Esophagus (tissue), 2 donors: ENCODE measurements at regions not wholly inside any gene's neighbourhood (a gene's known extent, or its start where the extent isn't known, plus 50 kb on each side); places are given as distances from the start of the nearest gene placed in this dataset.

Source experiments
- H3K27ac ChIP-seq, 2 donors: one replicate each; pipeline ENCODE4 v1.5.1; 2013; ENCODE audit warnings: low read depth in 2 of 2, mild to moderate bottlenecking in 2 of 2, inconsistent platforms in 1 of 2, low read length in 1 of 2, moderate library complexity in 1 of 2
- H3K27me3 ChIP-seq, 2 donors: one replicate each; pipeline ENCODE4 v1.6.1; 2013; ENCODE audit warnings: low read length in 2 of 2, control low read depth in 1 of 2, mild to moderate bottlenecking in 1 of 2; ENCODE audit not compliant: insufficient read depth in 2 of 2, control insufficient read depth in 1 of 2
- H3K36me3 ChIP-seq, 2 donors: one replicate each; pipeline ENCODE4 v1.6.1; 2013; ENCODE audit warnings: low read length in 1 of 2; ENCODE audit not compliant: control insufficient read depth in 2 of 2, insufficient read depth in 2 of 2
- H3K4me1 ChIP-seq, 2 donors: one replicate each; pipeline ENCODE4 v1.6.1; 2013; ENCODE audit warnings: low read length in 1 of 2; ENCODE audit not compliant: control insufficient read depth in 2 of 2, insufficient read depth in 2 of 2
- H3K4me3 ChIP-seq, 2 donors: one replicate each; pipeline ENCODE4 v1.5.1; 2013; ENCODE audit warnings: low read length in 2 of 2, mild to moderate bottlenecking in 2 of 2, low read depth in 1 of 2, moderate library complexity in 1 of 2
- H3K9me3 ChIP-seq, 2 donors: one replicate each; pipeline ENCODE4 v1.6.1; 2013; ENCODE audit warnings: mild to moderate bottlenecking in 2 of 2, low read depth in 1 of 2, low read length in 1 of 2, moderate library complexity in 1 of 2; ENCODE audit not compliant: control insufficient read depth in 2 of 2, insufficient read depth in 1 of 2
- WGBS, 2 donors: extraction: QIAGEN DNeasy Blood & Tissue Kit; methylation state at CpG; one replicate each; pipeline ENCODE4 v1.1.7; 2013; 5-methylcytosine and 5-hydroxymethylcytosine counted together
- donor health status: healthy with polysubstance abuse.
- donor health status: Bipolar disorder and iron deficiency.

DNA sequence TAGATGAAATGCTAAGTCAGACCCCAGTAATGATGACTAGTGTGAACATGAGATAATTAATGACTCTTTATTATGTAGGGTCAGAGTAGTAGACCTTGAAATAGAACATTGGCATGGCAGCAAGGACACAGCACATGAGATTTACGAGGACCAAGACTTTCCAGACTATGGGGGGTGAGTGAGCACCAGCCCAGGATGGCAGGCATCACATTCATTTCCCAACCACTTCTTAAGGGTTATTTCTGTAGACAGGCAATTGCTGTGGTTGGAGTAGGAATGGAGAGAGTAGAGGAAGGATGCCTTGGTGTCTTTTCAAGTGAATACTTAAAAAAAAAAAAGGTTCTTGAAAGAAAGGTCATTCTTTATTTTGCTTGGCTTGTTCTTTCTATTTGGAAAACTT is 189.4 kb upstream of the DYRK2 start:
- WGBS, 2 donors = 64 to 75% methylated on average over 1 of the region's 1 CpG
- H3K27ac ChIP-seq = no peak overlapping the region
- no peak overlapping the region for H3K4me3 ChIP-seq
- no peaks in the 10 kb centered on the region for H3K9me3 ChIP-seq
- no peaks in the 10 kb centered on the region for H3K4me1 ChIP-seq
- H3K27me3 ChIP-seq = no peaks in the 10 kb centered on the region
- H3K36me3 ChIP-seq = no peaks in the 10 kb centered on the region

DNA sequence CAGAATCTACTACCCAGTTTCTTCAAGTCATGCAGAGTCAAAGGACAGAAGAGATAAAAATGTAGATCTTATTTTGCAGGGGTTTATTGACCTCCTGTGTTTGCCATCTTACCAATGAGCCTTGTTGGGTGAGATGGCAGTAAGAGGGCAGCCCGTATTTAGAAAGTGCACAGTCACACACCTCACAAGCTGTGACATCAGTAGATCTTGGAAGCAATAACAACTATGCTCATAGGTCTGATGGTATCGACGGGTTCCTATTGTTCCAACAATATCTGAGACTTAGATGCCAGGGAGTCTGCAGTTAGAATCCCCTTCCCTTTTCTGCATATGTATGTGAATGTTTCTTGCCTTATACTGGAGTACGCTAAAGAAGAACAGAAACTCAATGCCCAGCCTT is 189.0 kb upstream of the DYRK2 start:
- Histone ChIP-seq H3K4me1 (no peaks in the 10 kb centered on the region), H3K27me3 (no peaks in the 10 kb centered on the region), H3K9me3 (no peaks in the 10 kb centered on the region), H3K36me3 (no peaks in the 10 kb centered on the region), H3K4me3 (no peak overlapping the region), H3K27ac (no peak overlapping the region)
- 91 to 94% methylated on average over 4 of the region's 4 CpGs for WGBS, 2 donors

DNA sequence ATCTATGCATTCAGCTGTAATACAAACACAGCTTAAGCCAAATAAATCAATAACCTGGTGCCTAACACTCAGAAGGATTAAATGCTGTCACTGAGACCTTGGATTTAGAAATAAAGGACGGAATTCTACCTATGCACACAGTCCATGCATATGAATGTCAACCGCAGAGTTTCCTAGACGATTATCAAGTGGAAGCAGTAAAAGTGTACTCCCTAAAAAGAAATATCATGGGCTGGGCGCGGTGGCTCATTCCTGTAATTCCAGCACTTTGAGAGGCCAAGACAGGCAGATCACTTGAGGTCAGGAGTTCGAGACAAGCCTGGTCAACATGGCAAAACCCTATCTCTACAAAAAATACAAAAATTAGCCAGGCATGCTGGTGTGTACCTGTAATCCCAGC is 188.2 kb upstream of the DYRK2 start:
- Histone ChIP-seq H3K27me3 (no peaks in the 10 kb centered on the region), H3K4me3 (no peak overlapping the region), H3K4me1 (no peaks in the 10 kb centered on the region), H3K9me3 (no peaks in the 10 kb centered on the region), H3K36me3 (no peaks in the 10 kb centered on the region), H3K27ac (no peak overlapping the region)
- WGBS, 2 donors = 74 to 83% methylated on average over 6 of the region's 6 CpGs

DNA sequence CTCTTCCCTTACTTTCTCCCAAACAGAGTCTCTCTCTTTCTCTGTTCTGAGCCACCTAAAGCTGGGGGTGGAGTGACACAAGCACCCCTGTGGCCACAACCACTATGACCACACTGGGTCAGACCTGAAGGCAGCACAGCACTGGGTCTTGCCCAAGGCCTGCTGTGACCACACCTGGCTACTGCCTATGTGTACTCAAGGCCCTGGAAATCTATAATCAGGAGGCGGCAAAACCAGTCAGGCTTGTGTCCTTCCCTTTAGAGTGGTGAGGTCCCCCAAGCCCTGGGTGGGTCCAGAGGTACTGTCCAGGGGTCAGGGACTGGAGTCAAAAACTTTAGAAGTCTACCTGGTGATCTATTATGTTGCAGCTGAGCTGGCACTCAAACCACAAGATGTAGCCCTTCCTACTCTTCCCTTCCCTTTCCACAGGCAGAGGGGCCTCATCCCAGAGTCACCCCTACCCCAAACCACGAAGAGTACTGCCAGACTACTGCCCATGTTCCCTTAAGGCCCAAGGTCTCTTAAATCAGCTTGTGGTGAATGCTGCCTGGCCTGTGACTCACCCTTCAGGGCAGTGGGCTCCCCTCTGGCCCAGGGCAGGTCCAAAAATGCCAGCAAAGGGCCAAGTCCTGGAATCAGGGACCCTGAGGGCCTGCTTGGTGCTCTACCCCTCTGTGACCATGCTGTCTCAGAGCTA is 179.8 kb upstream of the DYRK2 start:
- WGBS, 2 donors = 73 to 81% methylated on average over 2 of the region's 2 CpGs
- no peaks in the 10 kb centered on the region for H3K27me3 ChIP-seq
- H3K9me3 ChIP-seq = no peaks in the 10 kb centered on the region
- peaks cover 0 to 4% of the 10 kb centered on the region in 2 donors for H3K4me1 ChIP-seq
- H3K4me3 ChIP-seq = no peak overlapping the region
- no peaks in the 10 kb centered on the region for H3K36me3 ChIP-seq
- H3K27ac ChIP-seq = no peak overlapping the region

DNA sequence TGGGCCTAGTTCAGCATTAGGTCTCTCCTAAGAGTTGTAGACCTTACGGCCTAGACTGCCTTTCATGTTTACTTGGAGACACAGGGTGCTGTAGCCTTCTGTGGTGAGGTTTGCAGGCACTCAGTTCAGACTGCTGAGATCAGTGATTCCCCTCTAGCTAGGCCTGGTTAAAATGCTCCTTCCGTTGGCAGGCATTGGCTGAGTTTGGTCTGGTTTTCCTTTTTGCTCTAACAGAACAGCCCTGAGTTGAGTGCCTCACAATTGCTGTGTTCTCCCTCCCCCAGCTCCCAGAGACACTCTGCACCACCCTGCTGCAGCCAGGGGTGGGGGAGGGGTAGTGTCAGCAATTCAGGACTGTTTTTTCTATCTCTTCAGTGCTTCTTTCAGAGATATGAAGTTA is 178.9 kb upstream of the DYRK2 start:
- peaks cover 0 to 4% of the 10 kb centered on the region in 2 donors for H3K4me1 ChIP-seq
- 77 to 85% methylated on average over 2 of the region's 2 CpGs for WGBS, 2 donors
- no peak overlapping the region for H3K4me3 ChIP-seq
- no peaks in the 10 kb centered on the region for H3K36me3 ChIP-seq
- H3K27me3 ChIP-seq = no peaks in the 10 kb centered on the region
- H3K9me3 ChIP-seq = no peaks in the 10 kb centered on the region
- H3K27ac ChIP-seq = no peak overlapping the region

DNA sequence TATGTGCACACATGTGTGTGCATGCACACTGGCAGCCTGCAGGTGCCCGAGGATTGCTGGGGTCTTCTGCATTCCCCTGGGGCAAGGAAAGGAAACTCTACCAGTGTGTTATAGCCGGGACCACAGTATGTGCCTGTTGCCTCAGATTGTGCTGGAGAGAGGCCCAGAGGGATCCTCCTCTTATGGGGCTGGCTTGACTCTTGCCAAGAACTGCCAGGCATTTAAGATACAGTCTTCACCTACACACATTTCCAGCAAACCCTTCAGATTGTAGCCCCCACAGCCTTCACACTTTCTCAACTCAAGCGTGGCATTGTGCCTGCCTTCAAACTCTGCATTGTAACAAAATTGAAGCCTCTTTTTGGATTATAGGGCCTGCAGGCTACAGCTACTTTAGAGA is 176.7 kb upstream of the DYRK2 start:
- H3K36me3 ChIP-seq = no peaks in the 10 kb centered on the region

DNA sequence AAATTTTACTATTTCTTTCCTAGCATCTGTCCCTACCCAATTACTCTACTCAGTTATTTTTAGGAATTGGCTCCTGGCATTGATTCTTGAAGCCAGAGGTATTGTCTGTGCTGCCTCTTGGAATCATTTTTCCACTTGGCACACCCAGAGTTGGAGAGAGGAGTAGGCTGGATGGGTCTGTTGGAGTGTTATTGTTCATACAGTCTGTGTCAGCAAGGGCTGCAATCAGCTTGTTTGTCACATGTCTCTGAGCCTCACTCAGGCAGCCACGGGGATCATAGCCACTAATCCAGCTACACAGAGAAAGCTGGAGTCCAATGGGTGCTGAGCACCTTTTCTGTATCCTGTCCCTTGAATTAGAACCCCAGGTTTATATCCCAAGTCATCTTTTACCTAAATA is 176.0 kb upstream of the DYRK2 start:
- 33 to 46% methylated on average over 1 of the region's 1 CpG for WGBS, 2 donors

More for the DNA sequence above, 176.7 kb upstream of the DYRK2 start:
- Histone ChIP-seq H3K27ac (no peak overlapping the region), H3K9me3 (no peaks in the 10 kb centered on the region), H3K4me1 (peaks cover 0 to 4% of the 10 kb centered on the region in 2 donors), H3K27me3 (no peaks in the 10 kb centered on the region), H3K4me3 (no peak overlapping the region)
- 54 to 61% methylated on average over 3 of the region's 3 CpGs for WGBS, 2 donors

DNA sequence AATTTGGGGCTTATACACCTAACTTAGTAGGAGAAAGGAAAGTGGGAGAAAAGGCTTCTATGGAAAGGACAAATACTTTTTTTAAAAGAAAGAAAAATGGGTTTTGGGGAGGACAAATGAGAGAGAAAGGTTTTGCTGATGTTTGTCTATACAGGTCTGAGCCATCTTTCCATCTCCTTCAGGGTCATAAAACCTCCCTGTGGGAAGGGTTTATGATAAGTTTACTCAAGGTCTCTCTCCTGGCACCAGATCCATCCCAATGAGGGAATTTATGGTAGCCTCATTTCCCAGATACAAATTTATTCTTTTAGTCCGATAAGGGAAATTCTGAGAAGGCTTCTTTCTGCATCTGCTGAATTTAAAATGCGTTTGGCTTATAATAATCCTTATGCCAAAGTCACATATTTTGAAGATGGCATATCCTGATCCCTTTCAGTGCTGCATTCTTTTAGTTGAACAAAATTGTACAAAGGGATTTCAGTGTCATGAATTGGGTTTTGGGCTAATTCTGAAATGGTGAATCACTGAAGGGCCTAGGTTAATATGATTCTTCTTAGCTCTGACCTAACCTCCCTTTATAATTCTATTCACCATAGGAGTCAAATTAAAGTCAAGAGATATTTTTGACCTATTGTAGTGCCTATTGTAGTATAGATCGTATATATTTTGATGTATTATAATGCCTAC is 173.5 kb upstream of the DYRK2 start:
- Histone ChIP-seq H3K4me1 (peaks cover 0 to 4% of the 10 kb centered on the region in 2 donors), H3K27me3 (no peaks in the 10 kb centered on the region), H3K9me3 (no peaks in the 10 kb centered on the region), H3K27ac (no peak overlapping the region), H3K4me3 (no peak overlapping the region), H3K36me3 (no peaks in the 10 kb centered on the region)
- WGBS, 2 donors = 90 to 96% methylated on average over 3 of the region's 3 CpGs

More for the DNA sequence above, 176.0 kb upstream of the DYRK2 start:
- Histone ChIP-seq H3K4me1 (peaks cover 0 to 4% of the 10 kb centered on the region in 2 donors), H3K36me3 (no peaks in the 10 kb centered on the region), H3K9me3 (no peaks in the 10 kb centered on the region), H3K27me3 (no peaks in the 10 kb centered on the region), H3K4me3 (no peak overlapping the region), H3K27ac (no peak overlapping the region)

DNA sequence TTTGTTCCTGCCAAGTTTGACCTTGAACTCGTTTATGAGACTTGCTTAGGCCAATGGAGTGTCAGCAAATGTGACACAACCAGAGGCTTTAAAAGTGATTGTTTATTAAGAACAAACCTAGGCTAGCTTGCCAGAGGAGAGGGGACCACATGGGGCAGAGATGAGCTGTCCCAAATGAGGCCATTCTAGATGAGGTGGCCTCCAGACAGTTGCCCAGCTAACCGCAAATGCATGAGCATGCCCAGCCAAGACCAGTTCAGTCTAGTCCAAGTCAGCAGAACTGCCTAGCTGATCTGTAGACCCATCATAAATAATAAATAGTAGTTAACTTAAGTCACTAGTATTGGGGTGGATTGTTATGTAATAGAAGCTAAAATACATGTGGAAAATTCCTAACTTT is 172.8 kb upstream of the DYRK2 start:
- no peak overlapping the region for H3K4me3 ChIP-seq

More for the DNA sequence above, 172.8 kb upstream of the DYRK2 start:
- Histone ChIP-seq H3K36me3 (no peaks in the 10 kb centered on the region), H3K9me3 (no peaks in the 10 kb centered on the region), H3K4me1 (peaks cover 0 to 4% of the 10 kb centered on the region in 2 donors), H3K27ac (no peak overlapping the region), H3K27me3 (no peaks in the 10 kb centered on the region)
- WGBS, 2 donors = 74 to 76% methylated on average over 2 of the region's 2 CpGs
